Lower leg skin (tissue), 3 donors: ENCODE measurements at regions not wholly inside any gene's neighbourhood (a gene's known extent, or its start where the extent isn't known, plus 50 kb on each side); places are given as distances from the start of the nearest gene placed in this dataset.

Experiments
- CTCF ChIP-seq, 3 donors: fragments of 450-650 bp; IDR thresholded peaks; one replicate each; pipeline ENCODE4 v1.5.1; 2016; ENCODE audit warnings: antibody characterized with exemption in 3 of 3, mild to moderate bottlenecking in 3 of 3, moderate library complexity in 2 of 3
- POLR2A ChIP-seq, 2 donors: fragments of 450-650 bp; IDR thresholded peaks; one replicate each; pipeline ENCODE4 v1.6.1; 2016 to 2017; ENCODE audit warnings: antibody characterized with exemption in 2 of 2, mild to moderate bottlenecking in 1 of 2, moderate library complexity in 1 of 2

- TF ChIP-seq CTCF (IDR thresholded peaks at IDR 0.05): no peak
- TF ChIP-seq POLR2A (IDR thresholded peaks at IDR 0.05): no peak
These were observed 622.9 kb downstream of the PCDH7 start for GRCh38 chr4:31343061-31343460.
